ENCODE measurements at regions not wholly inside any gene's neighbourhood (a gene's known extent, or its start where the extent isn't known, plus 50 kb on each side); places are given as distances from the start of the nearest gene placed in this dataset.

DNA sequence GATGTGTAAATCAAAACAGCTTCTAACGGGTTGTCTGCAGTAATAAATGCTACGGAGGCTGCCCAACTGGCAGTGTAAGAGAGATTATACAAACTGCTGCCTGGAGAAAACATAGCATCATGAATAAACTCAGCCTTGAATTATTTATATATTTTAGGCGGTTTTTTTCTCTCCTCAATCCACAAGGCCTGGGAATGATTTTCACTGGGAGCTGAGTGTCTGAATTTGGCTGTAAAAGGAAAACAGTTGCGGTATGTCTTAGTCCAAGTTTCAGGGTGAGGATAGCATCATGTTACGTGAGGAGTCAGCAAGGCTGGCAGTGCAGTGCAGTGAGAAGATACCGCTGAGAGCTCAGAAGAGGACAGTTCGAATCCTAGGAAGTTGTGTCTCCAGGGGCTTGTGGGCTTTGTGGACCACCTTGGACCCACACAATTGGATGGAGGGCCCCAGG lies 291.5 kb upstream of the BOD1L1 start:
- H3K27ac ChIP-seq: no peak overlapping the region
- no peaks in the 10 kb centered on the region for H3K4me1 ChIP-seq
- DNase-seq (no peak), ATAC-seq (ENCODE audit: low FRiP score in 2 of 2) (peak in 1 of 2 donors; percentile 71)
- H3K36me3 ChIP-seq: no peaks in the 10 kb centered on the region
- H3K27me3 ChIP-seq: no peaks in the 10 kb centered on the region
- 65 to 68% methylated on average over 7 of the region's 7 CpGs for WGBS, 2 donors
- H3K9me3 ChIP-seq: no peaks in the 10 kb centered on the region
- TF ChIP-seq EP300 (IDR thresholded peaks at IDR 0.05) (no peak), POLR2A (IDR thresholded peaks at IDR 0.05) (no peak), POLR2AphosphoS5 (IDR thresholded peaks at IDR 0.05) (no peak)
- TF ChIP-seq, protein P1, sequence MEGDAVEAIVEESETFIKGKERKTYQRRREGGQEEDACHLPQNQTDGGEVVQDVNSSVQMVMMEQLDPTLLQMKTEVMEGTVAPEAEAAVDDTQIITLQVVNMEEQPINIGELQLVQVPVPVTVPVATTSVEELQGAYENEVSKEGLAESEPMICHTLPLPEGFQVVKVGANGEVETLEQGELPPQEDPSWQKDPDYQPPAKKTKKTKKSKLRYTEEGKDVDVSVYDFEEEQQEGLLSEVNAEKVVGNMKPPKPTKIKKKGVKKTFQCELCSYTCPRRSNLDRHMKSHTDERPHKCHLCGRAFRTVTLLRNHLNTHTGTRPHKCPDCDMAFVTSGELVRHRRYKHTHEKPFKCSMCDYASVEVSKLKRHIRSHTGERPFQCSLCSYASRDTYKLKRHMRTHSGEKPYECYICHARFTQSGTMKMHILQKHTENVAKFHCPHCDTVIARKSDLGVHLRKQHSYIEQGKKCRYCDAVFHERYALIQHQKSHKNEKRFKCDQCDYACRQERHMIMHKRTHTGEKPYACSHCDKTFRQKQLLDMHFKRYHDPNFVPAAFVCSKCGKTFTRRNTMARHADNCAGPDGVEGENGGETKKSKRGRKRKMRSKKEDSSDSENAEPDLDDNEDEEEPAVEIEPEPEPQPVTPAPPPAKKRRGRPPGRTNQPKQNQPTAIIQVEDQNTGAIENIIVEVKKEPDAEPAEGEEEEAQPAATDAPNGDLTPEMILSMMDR (IDR thresholded peaks at IDR 0.05): no peak
- H3K4me3 ChIP-seq: no peak overlapping the region

DNA sequence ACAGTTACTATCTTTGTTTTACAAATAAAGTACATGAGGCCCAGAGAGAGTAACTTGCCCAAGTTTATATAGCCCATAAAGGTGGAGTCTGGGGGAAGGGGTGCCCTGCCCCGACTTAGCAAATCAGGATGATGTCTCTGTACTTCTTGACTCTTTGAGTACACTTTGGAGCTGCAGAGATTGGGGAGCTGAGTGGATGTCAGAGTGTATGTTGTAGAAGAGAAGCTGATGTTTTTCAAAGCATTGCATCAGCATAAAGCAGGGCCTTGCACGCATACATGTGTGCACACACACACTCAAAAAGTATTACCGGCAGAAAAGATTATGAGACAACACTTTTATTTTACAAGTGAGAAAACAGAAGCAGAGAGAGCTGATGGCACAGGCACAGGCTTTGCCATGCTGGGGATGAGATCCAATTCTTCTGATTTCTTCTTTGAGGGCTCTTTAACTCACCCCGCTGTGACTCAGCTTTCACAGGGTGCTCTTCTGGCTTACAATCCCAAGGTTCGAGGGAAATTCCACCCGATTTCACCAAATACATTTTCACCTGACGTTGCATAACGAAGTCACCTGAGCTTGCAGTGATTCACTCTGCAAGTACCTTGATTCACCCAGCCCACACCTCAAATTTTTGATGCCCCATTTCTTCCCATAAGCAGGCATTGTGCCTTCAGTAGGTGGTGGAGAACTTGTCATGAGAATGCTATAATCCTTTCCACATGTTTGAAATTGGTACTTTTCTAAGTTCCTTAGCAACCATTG lies 292.8 kb upstream of the BOD1L1 start:
- TF ChIP-seq POLR2A (IDR thresholded peaks at IDR 0.05) (no peak), POLR2AphosphoS5 (IDR thresholded peaks at IDR 0.05) (no peak), EP300 (IDR thresholded peaks at IDR 0.05) (no peak)
- TF ChIP-seq, protein P1 (IDR thresholded peaks at IDR 0.05): no peak
- H3K9me3 ChIP-seq: no peaks in the 10 kb centered on the region
- no peak overlapping the region for H3K4me3 ChIP-seq
- ATAC-seq (ENCODE audit: low FRiP score in 2 of 2) (no peak), DNase-seq (no peak)
- 77 to 86% methylated on average over 8 of the region's 8 CpGs for WGBS, 2 donors
- H3K36me3 ChIP-seq: no peaks in the 10 kb centered on the region
- no peaks in the 10 kb centered on the region for H3K4me1 ChIP-seq
- no peaks in the 10 kb centered on the region for H3K27me3 ChIP-seq
- no peak overlapping the region for H3K27ac ChIP-seq

DNA sequence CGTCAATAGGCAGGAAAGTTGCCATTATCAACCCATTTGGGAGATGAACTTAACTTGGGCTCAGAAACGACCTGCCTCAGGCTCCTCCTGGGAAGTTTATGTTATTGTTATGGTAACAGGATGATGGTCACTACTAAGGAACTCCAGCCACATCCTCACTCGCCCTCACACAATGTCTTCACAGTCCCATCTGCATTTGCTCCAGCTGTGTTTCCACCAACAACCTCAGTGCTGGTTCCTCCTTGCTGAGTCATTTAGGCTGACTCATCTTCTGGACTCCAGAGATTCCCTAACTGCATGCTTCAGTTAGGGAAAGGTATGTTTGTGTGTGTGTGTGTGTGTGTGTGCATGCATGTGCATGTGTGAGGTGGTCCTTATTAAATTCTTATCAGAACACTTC lies 293.4 kb upstream of the BOD1L1 start:
- no peaks in the 10 kb centered on the region for H3K36me3 ChIP-seq
- ATAC-seq (ENCODE audit: low FRiP score in 2 of 2): peak; percentile 62 to 85
- H3K27me3 ChIP-seq: no peaks in the 10 kb centered on the region
- DNase-seq: no peak
- H3K4me1 ChIP-seq: no peaks in the 10 kb centered on the region
- no peak overlapping the region for H3K27ac ChIP-seq
- WGBS, 2 donors: 49 to 53% methylated on average over 3 of the region's 3 CpGs
- TF ChIP-seq POLR2A (IDR thresholded peaks at IDR 0.05) (no peak), EP300 (IDR thresholded peaks at IDR 0.05) (no peak), POLR2AphosphoS5 (IDR thresholded peaks at IDR 0.05) (no peak)
- TF ChIP-seq, protein P1 (IDR thresholded peaks at IDR 0.05): no peak
- no peak overlapping the region for H3K4me3 ChIP-seq
- H3K9me3 ChIP-seq: no peaks in the 10 kb centered on the region

DNA sequence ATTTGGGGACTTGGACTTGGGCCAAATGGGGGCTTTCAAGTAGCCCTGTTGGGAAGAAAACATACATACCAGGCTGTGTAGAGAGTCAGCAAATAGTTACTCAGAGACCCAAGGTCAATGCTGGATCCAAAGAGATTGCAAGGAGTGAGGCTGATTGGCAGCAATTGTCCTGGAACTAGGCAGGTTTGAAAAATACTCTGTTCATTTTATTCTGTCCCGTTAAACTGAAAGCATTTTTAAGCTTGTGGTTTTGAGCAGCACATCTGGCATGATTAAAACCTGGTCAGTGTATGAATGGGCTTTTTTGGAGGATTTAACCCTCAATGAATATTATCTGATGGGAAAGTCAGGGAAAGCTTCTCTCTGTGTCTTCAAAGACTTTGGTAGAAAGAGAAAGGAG lies 294.3 kb upstream of the BOD1L1 start:
- 21 to 30% methylated on average over 1 of the region's 1 CpG for WGBS, 2 donors
- Histone ChIP-seq H3K9me3 (no peaks in the 10 kb centered on the region), H3K4me1 (no peaks in the 10 kb centered on the region), H3K4me3 (no peak overlapping the region), H3K27me3 (no peaks in the 10 kb centered on the region), H3K36me3 (no peaks in the 10 kb centered on the region), H3K27ac (no peak overlapping the region)
- TF ChIP-seq, protein P1 (IDR thresholded peaks at IDR 0.05): no peak
- TF ChIP-seq POLR2A (IDR thresholded peaks at IDR 0.05) (no peak), EP300 (IDR thresholded peaks at IDR 0.05) (no peak), POLR2AphosphoS5 (IDR thresholded peaks at IDR 0.05) (no peak)
- ATAC-seq (ENCODE audit: low FRiP score in 2 of 2): no peak
- DNase-seq: no peak

DNA sequence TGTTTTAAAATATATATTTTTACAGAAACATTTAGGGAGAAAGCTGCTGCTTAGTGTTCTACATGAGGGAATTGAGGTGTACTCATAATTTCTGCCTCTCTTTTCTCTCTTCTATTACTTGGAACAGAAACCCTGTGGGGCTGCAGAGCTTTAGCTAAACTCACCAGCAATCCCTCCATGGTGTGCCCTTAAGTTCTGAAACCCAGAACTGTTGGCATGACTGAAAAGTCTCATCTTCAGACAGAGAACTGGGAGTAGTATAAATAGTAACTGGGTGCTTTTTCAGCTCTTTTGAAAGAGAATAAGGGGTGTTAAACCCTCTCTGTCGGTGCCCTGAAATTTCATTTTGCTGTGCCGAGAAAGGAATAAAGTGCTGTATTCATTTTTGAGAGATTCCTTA lies 294.9 kb upstream of the BOD1L1 start:
- WGBS, 2 donors: 90 to 94% methylated on average over 2 of the region's 2 CpGs
- TF ChIP-seq POLR2A (IDR thresholded peaks at IDR 0.05) (no peak), POLR2AphosphoS5 (IDR thresholded peaks at IDR 0.05) (no peak), EP300 (IDR thresholded peaks at IDR 0.05) (no peak)
- TF ChIP-seq, protein P1 (IDR thresholded peaks at IDR 0.05): no peak
- DNase-seq: no peak
- Histone ChIP-seq H3K36me3 (no peaks in the 10 kb centered on the region), H3K9me3 (no peaks in the 10 kb centered on the region), H3K27me3 (no peaks in the 10 kb centered on the region), H3K4me1 (no peaks in the 10 kb centered on the region), H3K27ac (no peak overlapping the region), H3K4me3 (no peak overlapping the region)
- no peak for ATAC-seq (ENCODE audit: low FRiP score in 2 of 2)
